Fibroblast of lung (primary cell): ENCODE measurements at regions not wholly inside any gene's neighbourhood (a gene's known extent, or its start where the extent isn't known, plus 50 kb on each side); places are given as distances from the start of the nearest gene placed in this dataset.

Source experiments
- EZH2 ChIP-seq: IDR thresholded peaks from 2 replicates; pipeline ENCODE4 v1.5.1; 2012; ENCODE audit warnings: low read length, control low read depth, mild to moderate bottlenecking; ENCODE audit errors: missing control alignments
- TF ChIP-seq, protein P1 (sequence below), 2 donors: IDR thresholded peaks in 1 of 2; conservative IDR thresholded peaks in 1 of 2; 1 replicate in 1 of 2; 2 replicates in 1 of 2; pipeline ENCODE4 v1.5.1; 2011 to 2012; ENCODE audit warnings: low read length in 2 of 2, control low read depth in 1 of 2, inconsistent platforms in 1 of 2, low read depth in 1 of 2, mild to moderate bottlenecking in 1 of 2

- TF ChIP-seq, protein P1, sequence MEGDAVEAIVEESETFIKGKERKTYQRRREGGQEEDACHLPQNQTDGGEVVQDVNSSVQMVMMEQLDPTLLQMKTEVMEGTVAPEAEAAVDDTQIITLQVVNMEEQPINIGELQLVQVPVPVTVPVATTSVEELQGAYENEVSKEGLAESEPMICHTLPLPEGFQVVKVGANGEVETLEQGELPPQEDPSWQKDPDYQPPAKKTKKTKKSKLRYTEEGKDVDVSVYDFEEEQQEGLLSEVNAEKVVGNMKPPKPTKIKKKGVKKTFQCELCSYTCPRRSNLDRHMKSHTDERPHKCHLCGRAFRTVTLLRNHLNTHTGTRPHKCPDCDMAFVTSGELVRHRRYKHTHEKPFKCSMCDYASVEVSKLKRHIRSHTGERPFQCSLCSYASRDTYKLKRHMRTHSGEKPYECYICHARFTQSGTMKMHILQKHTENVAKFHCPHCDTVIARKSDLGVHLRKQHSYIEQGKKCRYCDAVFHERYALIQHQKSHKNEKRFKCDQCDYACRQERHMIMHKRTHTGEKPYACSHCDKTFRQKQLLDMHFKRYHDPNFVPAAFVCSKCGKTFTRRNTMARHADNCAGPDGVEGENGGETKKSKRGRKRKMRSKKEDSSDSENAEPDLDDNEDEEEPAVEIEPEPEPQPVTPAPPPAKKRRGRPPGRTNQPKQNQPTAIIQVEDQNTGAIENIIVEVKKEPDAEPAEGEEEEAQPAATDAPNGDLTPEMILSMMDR (conservative IDR thresholded peaks at IDR 0.05 in 1 of 2, IDR thresholded peaks at IDR 0.05 in 1 of 2; ENCODE audit: low read depth in 1 of 2, low read length in 2 of 2), result no peak
- TF ChIP-seq EZH2, result no peak
Measured at GRCh38 chr12:24155042-24155441, 205.6 kb upstream of the SOX5 start.
